GM10266 (cell line): ENCODE measurements at regions not wholly inside any gene's neighbourhood (a gene's known extent, or its start where the extent isn't known, plus 50 kb on each side); places are given as distances from the start of the nearest gene placed in this dataset.

Experiments
- DNase-seq: peaks from one replicate; pipeline ENCODE4 v3.0.0; 2012; ENCODE audit errors: extremely low spot score
- CTCF ChIP-seq: IDR thresholded peaks from 2 replicates; pipeline ENCODE4 v1.5.1; 2012; ENCODE audit warnings: mild to moderate bottlenecking, low read depth; ENCODE audit not compliant: control insufficient read depth, insufficient read depth; ENCODE audit errors: missing control alignments

GRCh38 chr17:33983824-33984574 is 271.1 kb upstream of the CCL2 start:
- DNase-seq = no peak
- TF ChIP-seq CTCF = no peak

- DNase-seq = no peak
- no peak for TF ChIP-seq CTCF
Measured at GRCh38 chr17:33986088-33986487, 269.0 kb upstream of the CCL2 start.

GRCh38 chr17:33986566-33986965 is 268.5 kb upstream of the CCL2 start:
- TF ChIP-seq CTCF = no peak
- no peak for DNase-seq

- TF ChIP-seq CTCF = no peak
- DNase-seq = no peak
Measured at GRCh38 chr17:33987162-33987561, 267.9 kb upstream of the CCL2 start.

- no peak for TF ChIP-seq CTCF
- no peak for DNase-seq
Measured at GRCh38 chr17:33989361-33990148, 265.5 kb upstream of the CCL2 start.

GRCh38 chr17:33990943-33991706 is 264.0 kb upstream of the CCL2 start:
- DNase-seq = no peak
- no peak for TF ChIP-seq CTCF
